CD4-positive, alpha-beta T cell treated with Interleukin-2 at 100 ng/mL for 4 hours (primary cell): ENCODE measurements at regions not wholly inside any gene's neighbourhood (a gene's known extent, or its start where the extent isn't known, plus 50 kb on each side); places are given as distances from the start of the nearest gene placed in this dataset.
A peak's percentile ranks its signal among the peaks of the same experiment; 100 is the strongest.
"Not testable (repeated sequence)": the region's sequence is repeated elsewhere in the genome, so short reads cannot be mapped to it uniquely, and the experiment has no call there.

Source experiments
- DNase-seq: peaks from one replicate; pipeline ENCODE4 v3.0.0-alpha.2; 2020; ENCODE audit warnings: low spot score

- not testable (repeated sequence) for DNase-seq
These were observed 139.2 kb upstream of the ERV3-1 start for GRCh38 chr7:65145710-65146109.

GRCh38 chr7:65145008-65145407, 138.5 kb upstream of the ERV3-1 start:
- not testable (repeated sequence) for DNase-seq

- DNase-seq, result not testable (repeated sequence)
These were observed 138.1 kb upstream of the ERV3-1 start for GRCh38 chr7:65144557-65144956.

- DNase-seq, result not testable (repeated sequence)
These were observed 137.6 kb upstream of the ERV3-1 start for GRCh38 chr7:65144119-65144518.

- DNase-seq, result not testable (repeated sequence)
These were observed 135.4 kb upstream of the ERV3-1 start for GRCh38 chr7:65141894-65142293.

GRCh38 chr7:65141405-65141778, 134.9 kb upstream of the ERV3-1 start:
- not testable (repeated sequence) for DNase-seq

GRCh38 chr7:65140543-65141404, 134.3 kb upstream of the ERV3-1 start:
- not testable (repeated sequence) for DNase-seq

GRCh38 chr7:65136850-65137249, 130.4 kb upstream of the ERV3-1 start:
- DNase-seq, result not testable (repeated sequence)

- not testable (repeated sequence) for DNase-seq
These were observed 126.6 kb upstream of the ERV3-1 start for GRCh38 chr7:65133087-65133486.

GRCh38 chr7:65132256-65132655, 125.8 kb upstream of the ERV3-1 start:
- DNase-seq, result not testable (repeated sequence)

GRCh38 chr7:65127364-65127763, 120.9 kb upstream of the ERV3-1 start:
- DNase-seq, result not testable (repeated sequence)

GRCh38 chr7:65124600-65124999, 118.1 kb upstream of the ERV3-1 start:
- not testable (repeated sequence) for DNase-seq

- not testable (repeated sequence) for DNase-seq
These were observed 99.2 kb upstream of the ERV3-1 start for GRCh38 chr7:65105650-65106203.

- DNase-seq, result not testable (repeated sequence)
These were observed 94.0 kb upstream of the ERV3-1 start for GRCh38 chr7:65100499-65100898.

- not testable (repeated sequence) for DNase-seq
These were observed 75.2 kb upstream of the ERV3-1 start for GRCh38 chr7:65081669-65082055.

- peak; percentile 91 for DNase-seq
These were observed 74.5 kb upstream of the ERV3-1 start for GRCh38 chr7:65080799-65081668.

- not testable (repeated sequence) for DNase-seq
These were observed 68.5 kb upstream of the ERV3-1 start for GRCh38 chr7:65074959-65075358.

- not testable (repeated sequence) for DNase-seq
These were observed 66.7 kb upstream of the ERV3-1 start for GRCh38 chr7:65073160-65073559.

- not testable (repeated sequence) for DNase-seq
These were observed 65.5 kb upstream of the ERV3-1 start for GRCh38 chr7:65071854-65072431.

GRCh38 chr7:65069476-65069875, 63.0 kb upstream of the ERV3-1 start:
- not testable (repeated sequence) for DNase-seq

GRCh38 chr7:65062566-65062965, 56.1 kb upstream of the ERV3-1 start:
- not testable (repeated sequence) for DNase-seq

- DNase-seq, result not testable (repeated sequence)
These were observed 52.8 kb upstream of the ERV3-1 start for GRCh38 chr7:65059247-65059646.
